Neural progenitor cell (in vitro differentiated cells): ENCODE measurements at regions not wholly inside any gene's neighbourhood (a gene's known extent, or its start where the extent isn't known, plus 50 kb on each side); places are given as distances from the start of the nearest gene placed in this dataset.

Experiments used
- CTCF ChIP-seq: fragments of 200-600 bp; sonication (generic); IDR thresholded peaks from 2 replicates; pipeline ENCODE4 v1.5.1; 2017; ENCODE audit warnings: antibody characterized with exemption, mild to moderate bottlenecking
- EZH2 ChIP-seq: fragments of 200-600 bp; sonication (generic); IDR thresholded peaks from 2 replicates; pipeline ENCODE4 v1.6.1; 2017; ENCODE audit warnings: antibody characterized with exemption, mild to moderate bottlenecking, moderate library complexity
- EZH2phosphoT487 ChIP-seq: fragments of 200-600 bp; sonication (generic); IDR thresholded peaks from 2 replicates; pipeline ENCODE4 v1.6.1; 2017; ENCODE audit warnings: antibody characterized with exemption

GRCh38 chr1:95504321-95504720 lies 270.3 kb downstream of the RWDD3 start:
- no peak for TF ChIP-seq EZH2
- TF ChIP-seq CTCF: no peak
- no peak for TF ChIP-seq EZH2phosphoT487
